Rectal smooth muscle tissue (tissue), 1 donor: ENCODE measurements at regions not wholly inside any gene's neighbourhood (a gene's known extent, or its start where the extent isn't known, plus 50 kb on each side); places are given as distances from the start of the nearest gene placed in this dataset.

ENCODE experiments used
- H3K27ac ChIP-seq: one replicate; pipeline ENCODE4 v1.7.0; 2013; ENCODE audit warnings: low read depth, low read length, inconsistent platforms
- H3K27me3 ChIP-seq: one replicate; pipeline ENCODE4 v1.7.0; 2013; ENCODE audit warnings: low read length; ENCODE audit not compliant: control insufficient read depth, insufficient read depth
- H3K36me3 ChIP-seq: one replicate; pipeline ENCODE4 v1.7.0; 2013; ENCODE audit warnings: low read length; ENCODE audit not compliant: control insufficient read depth, insufficient read depth
- H3K4me1 ChIP-seq: one replicate; pipeline ENCODE4 v1.7.0; 2013; ENCODE audit warnings: low read length; ENCODE audit not compliant: control insufficient read depth, insufficient read depth
- H3K4me3 ChIP-seq: one replicate; pipeline ENCODE4 v1.7.0; 2013; ENCODE audit warnings: low read length
- H3K9ac ChIP-seq: one replicate; pipeline ENCODE4 v1.7.0; 2013; ENCODE audit warnings: low read length

- no peaks in the 10 kb centered on the region for H3K27me3 ChIP-seq
- H3K4me1 ChIP-seq = no peaks in the 10 kb centered on the region
- H3K27ac ChIP-seq = no peak overlapping the region
- no peak overlapping the region for H3K9ac ChIP-seq
- no peaks in the 10 kb centered on the region for H3K36me3 ChIP-seq
- H3K4me3 ChIP-seq = no peak overlapping the region
Observed at GRCh38 chr10:8628351-8628750, 573.9 kb downstream of the GATA3 start.

DNA sequence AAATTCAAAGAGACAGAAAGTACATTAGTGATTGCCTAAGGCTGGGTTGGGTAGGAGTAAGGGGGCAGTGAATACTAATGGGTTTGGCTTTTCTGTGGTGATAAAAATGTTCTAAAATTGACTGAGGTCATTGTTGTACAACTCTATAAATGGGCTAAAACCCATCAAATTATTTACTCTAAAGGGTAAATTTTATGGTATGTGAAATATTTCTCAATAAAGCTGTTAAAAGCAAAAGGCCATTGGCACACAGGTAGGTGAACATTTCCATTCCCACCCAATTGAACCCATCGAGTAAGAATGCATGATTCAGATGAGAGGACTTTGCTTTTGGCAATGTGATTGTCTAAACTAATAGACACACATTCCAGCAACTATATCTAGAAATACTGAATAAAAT, 579.4 kb downstream of the GATA3 start:
- Histone ChIP-seq H3K4me1 (no peaks in the 10 kb centered on the region), H3K27me3 (no peaks in the 10 kb centered on the region), H3K9ac (no peak overlapping the region), H3K27ac (no peak overlapping the region), H3K36me3 (no peaks in the 10 kb centered on the region), H3K4me3 (no peak overlapping the region)

GRCh38 chr10:8636371-8636770, 581.9 kb downstream of the GATA3 start:
- Histone ChIP-seq H3K36me3 (no peaks in the 10 kb centered on the region), H3K4me1 (no peaks in the 10 kb centered on the region), H3K9ac (no peak overlapping the region), H3K4me3 (no peak overlapping the region), H3K27ac (no peak overlapping the region), H3K27me3 (no peaks in the 10 kb centered on the region)

GRCh38 chr10:8637640-8638039, 583.2 kb downstream of the GATA3 start:
- Histone ChIP-seq H3K27me3 (no peaks in the 10 kb centered on the region), H3K4me3 (no peak overlapping the region), H3K9ac (no peak overlapping the region), H3K36me3 (no peaks in the 10 kb centered on the region), H3K4me1 (no peaks in the 10 kb centered on the region), H3K27ac (no peak overlapping the region)

DNA sequence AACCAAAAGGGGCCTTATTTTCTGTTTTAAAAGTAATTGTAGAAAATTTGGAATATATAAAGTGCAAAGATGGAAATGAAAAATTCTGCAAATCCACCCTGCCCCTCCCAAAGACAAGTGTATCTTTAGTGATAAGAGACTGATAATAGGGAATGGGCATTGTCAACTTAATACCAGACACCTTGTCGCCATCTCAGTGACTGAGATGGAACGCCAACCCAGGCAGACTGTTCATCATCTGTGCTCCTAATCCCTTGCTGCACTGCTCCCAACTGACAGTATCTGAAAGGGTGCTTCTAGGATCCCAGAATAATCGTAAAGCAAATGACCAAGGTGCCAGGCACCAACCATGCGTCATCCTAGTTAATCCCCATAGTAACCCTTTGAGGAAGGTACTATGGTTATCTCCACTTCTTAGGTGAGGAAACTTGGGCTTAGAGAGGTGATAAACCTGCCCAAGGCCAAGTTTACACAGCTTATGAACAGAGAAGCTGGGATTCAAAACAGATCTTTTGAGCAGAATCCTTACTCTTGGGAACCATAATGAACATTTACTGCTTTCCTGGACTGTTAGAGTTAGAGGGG, 583.7 kb downstream of the GATA3 start:
- Histone ChIP-seq H3K4me3 (no peak overlapping the region), H3K9ac (no peak overlapping the region), H3K27me3 (no peaks in the 10 kb centered on the region), H3K27ac (no peak overlapping the region), H3K4me1 (no peaks in the 10 kb centered on the region), H3K36me3 (no peaks in the 10 kb centered on the region)

DNA sequence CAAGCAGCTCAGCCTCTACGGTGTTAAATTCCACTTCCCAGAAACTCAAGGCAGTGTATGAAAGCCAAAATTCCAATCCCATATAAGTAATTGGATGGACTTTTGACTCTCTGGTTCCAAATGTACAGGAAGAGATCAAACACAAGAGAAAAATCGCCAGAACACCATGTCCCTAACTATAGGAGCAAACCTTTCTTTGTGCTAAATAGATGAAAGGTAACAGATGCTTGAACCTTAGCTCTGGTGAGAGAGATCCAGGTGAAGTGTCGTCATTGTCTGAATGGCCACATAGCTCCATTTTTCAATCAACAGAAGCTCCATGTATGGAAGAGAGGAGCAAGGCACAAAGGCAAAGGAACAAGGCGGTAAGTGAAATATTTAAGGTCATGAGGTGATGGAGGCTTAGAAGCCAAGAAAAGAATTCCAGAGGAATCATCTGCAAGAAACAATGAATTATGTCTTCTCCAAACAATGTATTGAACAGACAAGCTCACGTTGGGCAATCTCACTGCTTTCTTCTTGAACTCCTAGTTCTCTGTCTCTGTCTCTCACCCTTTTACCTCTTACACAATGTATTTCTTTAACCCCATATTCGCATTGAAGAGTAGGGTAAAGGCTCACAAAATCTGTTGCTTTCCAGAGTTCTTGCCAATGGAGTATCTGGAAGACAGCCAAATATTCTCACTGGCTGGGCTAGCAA, 585.1 kb downstream of the GATA3 start:
- Histone ChIP-seq H3K27me3 (no peaks in the 10 kb centered on the region), H3K4me1 (no peaks in the 10 kb centered on the region), H3K27ac (no peak overlapping the region), H3K36me3 (no peaks in the 10 kb centered on the region), H3K4me3 (no peak overlapping the region), H3K9ac (no peak overlapping the region)

- no peaks in the 10 kb centered on the region for H3K4me1 ChIP-seq
- no peak overlapping the region for H3K4me3 ChIP-seq
- no peak overlapping the region for H3K27ac ChIP-seq
- H3K36me3 ChIP-seq = no peaks in the 10 kb centered on the region
- no peak overlapping the region for H3K9ac ChIP-seq
- no peaks in the 10 kb centered on the region for H3K27me3 ChIP-seq
Observed at GRCh38 chr10:8640301-8640700, 585.8 kb downstream of the GATA3 start.

GRCh38 chr10:8640878-8641277, 586.4 kb downstream of the GATA3 start:
- Histone ChIP-seq H3K4me3 (no peak overlapping the region), H3K9ac (no peak overlapping the region), H3K4me1 (no peaks in the 10 kb centered on the region)

DNA sequence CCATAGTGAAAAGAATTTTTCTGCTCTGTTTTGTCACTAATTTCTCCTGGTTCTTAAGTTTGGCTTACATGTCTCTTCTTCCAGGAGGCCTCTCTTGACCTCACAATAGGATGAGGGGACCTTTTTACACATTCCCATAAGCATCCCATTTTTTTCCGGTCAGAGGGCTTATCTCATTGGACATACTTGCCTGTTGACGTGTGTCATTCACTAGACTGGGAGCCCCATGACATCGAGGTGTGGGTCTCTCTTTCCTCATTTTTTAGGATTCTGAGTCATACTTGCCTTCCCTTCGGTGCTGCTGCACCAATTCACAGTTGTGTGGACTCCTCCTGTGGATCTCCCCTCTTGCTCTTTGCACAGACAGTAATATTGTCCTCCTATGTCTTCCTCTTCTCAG, 601.8 kb downstream of the GATA3 start:
- no peak overlapping the region for H3K27ac ChIP-seq
- no peaks in the 10 kb centered on the region for H3K27me3 ChIP-seq
- no peak overlapping the region for H3K9ac ChIP-seq
- H3K36me3 ChIP-seq = no peaks in the 10 kb centered on the region
- H3K4me3 ChIP-seq = no peak overlapping the region
- H3K4me1 ChIP-seq = no peaks in the 10 kb centered on the region

More at GRCh38 chr10:8640878-8641277, 586.4 kb downstream of the GATA3 start:
- no peaks in the 10 kb centered on the region for H3K36me3 ChIP-seq
- no peak overlapping the region for H3K27ac ChIP-seq
- no peaks in the 10 kb centered on the region for H3K27me3 ChIP-seq

DNA sequence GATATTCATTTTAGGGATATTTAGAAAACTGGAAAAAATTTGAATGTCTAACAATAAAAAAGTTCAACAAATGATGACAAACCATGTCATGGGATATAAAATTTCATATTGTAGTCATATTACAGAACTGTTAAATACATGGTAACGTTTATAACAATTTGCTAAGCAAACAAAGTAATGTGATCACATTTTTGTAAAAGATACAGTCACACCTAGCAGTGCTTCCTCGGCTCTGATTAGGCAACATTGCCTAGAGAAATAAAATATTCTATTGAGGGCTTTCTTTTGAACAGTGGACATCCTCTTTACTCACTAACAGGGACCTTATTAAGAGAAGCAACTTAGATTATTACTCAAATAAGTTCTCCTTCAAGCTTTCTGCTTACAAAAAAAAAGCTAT, 605.5 kb downstream of the GATA3 start:
- H3K27me3 ChIP-seq = no peaks in the 10 kb centered on the region
- no peaks in the 10 kb centered on the region for H3K36me3 ChIP-seq
- no peak overlapping the region for H3K27ac ChIP-seq
- no peaks in the 10 kb centered on the region for H3K4me1 ChIP-seq
- no peak overlapping the region for H3K9ac ChIP-seq
- no peak overlapping the region for H3K4me3 ChIP-seq

DNA sequence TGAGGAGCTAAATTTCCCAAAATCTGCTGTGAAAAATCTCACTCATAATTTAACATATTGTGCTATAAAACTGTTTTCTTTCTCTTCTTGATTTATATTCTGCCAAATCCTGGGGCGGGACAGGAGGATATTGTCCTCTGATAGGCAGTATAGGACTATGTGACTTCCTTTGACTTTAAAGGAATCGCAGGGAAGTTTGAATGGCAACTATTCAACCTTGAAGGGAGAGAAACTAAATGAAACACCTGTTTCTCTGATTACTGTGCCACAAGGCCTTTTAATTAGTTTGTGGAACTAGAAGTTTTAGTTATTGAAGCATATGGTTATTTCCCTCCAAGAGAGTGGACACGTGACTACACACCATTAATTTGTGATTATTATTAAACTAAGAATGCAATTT, 607.4 kb downstream of the GATA3 start:
- Histone ChIP-seq H3K36me3 (no peaks in the 10 kb centered on the region), H3K9ac (no peak overlapping the region), H3K4me3 (no peak overlapping the region), H3K4me1 (no peaks in the 10 kb centered on the region), H3K27me3 (no peaks in the 10 kb centered on the region), H3K27ac (no peak overlapping the region)

- Histone ChIP-seq H3K9ac (no peak overlapping the region), H3K27ac (no peak overlapping the region), H3K36me3 (no peaks in the 10 kb centered on the region), H3K4me1 (no peaks in the 10 kb centered on the region), H3K4me3 (no peak overlapping the region), H3K27me3 (no peaks in the 10 kb centered on the region)
Observed at GRCh38 chr10:8663131-8663530, 608.6 kb downstream of the GATA3 start.

- no peaks in the 10 kb centered on the region for H3K36me3 ChIP-seq
- no peaks in the 10 kb centered on the region for H3K4me1 ChIP-seq
- H3K27me3 ChIP-seq = no peaks in the 10 kb centered on the region
- no peak overlapping the region for H3K27ac ChIP-seq
- no peak overlapping the region for H3K9ac ChIP-seq
- H3K4me3 ChIP-seq = no peak overlapping the region
Observed at GRCh38 chr10:8665322-8665721, 610.8 kb downstream of the GATA3 start.
